Spleen (tissue), 7 donors: ENCODE measurements at regions not wholly inside any gene's neighbourhood (a gene's known extent, or its start where the extent isn't known, plus 50 kb on each side); places are given as distances from the start of the nearest gene placed in this dataset.

Source experiments
- CTCF ChIP-seq, 11 experiments: fragments of 200-600 bp in 7 of 11; fragments of 450-650 bp in 4 of 11; sonication (generic) in 4 of 11; IDR thresholded peaks in 8 of 11; conservative IDR thresholded peaks in 3 of 11; 1 replicate in 7 of 11; 2 replicates in 4 of 11; pipeline versions ENCODE4 v1.4.0 to v1.8.0; 2016 to 2021; ENCODE audit warnings: antibody characterized with exemption in 11 of 11, inconsistent platforms in 4 of 11, mild to moderate bottlenecking in 1 of 11
- POLR2A ChIP-seq, 3 donors: fragments of 450-650 bp; IDR thresholded peaks; one replicate each; pipeline ENCODE4 v1.5.1; 2017; ENCODE audit warnings: antibody characterized with exemption in 3 of 3, mild to moderate bottlenecking in 1 of 3
- POLR2AphosphoS5 ChIP-seq, 3 donors: sonication (generic); formaldehyde crosslinking; IDR thresholded peaks; one replicate each; pipeline ENCODE4 v1.5.1; 2017; ENCODE audit warnings: antibody characterized with exemption in 3 of 3
- donor health status: DM: no; HTN: no; CAD: no; lungs with moderate emphysema.
- donor health status: DM: no; HTN: no; CAD: no.
- donor health status: DM: no; HTN: no; CAD: no.

- TF ChIP-seq POLR2A (IDR thresholded peaks at IDR 0.05) (no peak), CTCF (IDR thresholded peaks at IDR 0.05 in 8 of 11, conservative IDR thresholded peaks at IDR 0.05 in 3 of 11) (no peak), POLR2AphosphoS5 (IDR thresholded peaks at IDR 0.05) (no peak)
Observed at GRCh38 chr2:204156456-204156855, 219.9 kb downstream of the ICOS start.
